ENCODE measurements at regions not wholly inside any gene's neighbourhood (a gene's known extent, or its start where the extent isn't known, plus 50 kb on each side); places are given as distances from the start of the nearest gene placed in this dataset.
"Not testable (repeated sequence)": the region's sequence is repeated elsewhere in the genome, so short reads cannot be mapped to it uniquely, and the experiment has no call there.

- H3K27me3 ChIP-seq (ENCODE audit: insufficient read depth, low read length), result no peaks in the 10 kb centered on the region
- H3K9me3 ChIP-seq (ENCODE audit: low read depth, low read length), result no peaks in the 10 kb centered on the region
- no peaks in the 10 kb centered on the region for H3K4me1 ChIP-seq (ENCODE audit: insufficient read depth, low read length)
- no peak overlapping the region for H3K4me3 ChIP-seq (ENCODE audit: low read length)
Measured at GRCh38 chr3:110928016-110928662, 143.5 kb upstream of the NECTIN3 start.

GRCh38 chr3:110929816-110930215 lies 141.8 kb upstream of the NECTIN3 start:
- Histone ChIP-seq H3K27me3 (ENCODE audit: insufficient read depth, low read length) (no peaks in the 10 kb centered on the region), H3K4me3 (ENCODE audit: low read length) (no peak overlapping the region), H3K4me1 (ENCODE audit: insufficient read depth, low read length) (no peaks in the 10 kb centered on the region), H3K9me3 (ENCODE audit: low read depth, low read length) (no peaks in the 10 kb centered on the region)

- Histone ChIP-seq H3K9me3 (ENCODE audit: low read depth, low read length) (peaks cover 2% of the 10 kb centered on the region), H3K4me1 (ENCODE audit: insufficient read depth, low read length) (no peaks in the 10 kb centered on the region), H3K4me3 (ENCODE audit: low read length) (no peak overlapping the region), H3K27me3 (ENCODE audit: insufficient read depth, low read length) (no peaks in the 10 kb centered on the region)
Measured at GRCh38 chr3:110932567-110932966, 139.0 kb upstream of the NECTIN3 start.

- no peaks in the 10 kb centered on the region for H3K4me1 ChIP-seq (ENCODE audit: insufficient read depth, low read length)
- H3K9me3 ChIP-seq (ENCODE audit: low read depth, low read length), result peaks cover 5% of the 10 kb centered on the region
- no peaks in the 10 kb centered on the region for H3K27me3 ChIP-seq (ENCODE audit: insufficient read depth, low read length)
- H3K4me3 ChIP-seq (ENCODE audit: low read length), result no peak overlapping the region
Measured at GRCh38 chr3:110933821-110934426, 137.7 kb upstream of the NECTIN3 start.

- H3K4me1 ChIP-seq (ENCODE audit: insufficient read depth, low read length), result no peaks in the 10 kb centered on the region
- no peak overlapping the region for H3K4me3 ChIP-seq (ENCODE audit: low read length)
- peaks cover 5% of the 10 kb centered on the region for H3K9me3 ChIP-seq (ENCODE audit: low read depth, low read length)
- no peaks in the 10 kb centered on the region for H3K27me3 ChIP-seq (ENCODE audit: insufficient read depth, low read length)
Measured at GRCh38 chr3:110938629-110939028, 133.0 kb upstream of the NECTIN3 start.

- Histone ChIP-seq H3K4me3 (ENCODE audit: low read length) (no peak overlapping the region), H3K9me3 (ENCODE audit: low read depth, low read length) (peaks cover 15% of the 10 kb centered on the region), H3K27me3 (ENCODE audit: insufficient read depth, low read length) (no peaks in the 10 kb centered on the region), H3K4me1 (ENCODE audit: insufficient read depth, low read length) (no peaks in the 10 kb centered on the region)
Measured at GRCh38 chr3:110940055-110940454, 131.6 kb upstream of the NECTIN3 start.

GRCh38 chr3:110944782-110945181 lies 126.8 kb upstream of the NECTIN3 start:
- peaks cover 24% of the 10 kb centered on the region for H3K9me3 ChIP-seq (ENCODE audit: low read depth, low read length)
- no peak overlapping the region for H3K4me3 ChIP-seq (ENCODE audit: low read length)
- no peaks in the 10 kb centered on the region for H3K27me3 ChIP-seq (ENCODE audit: insufficient read depth, low read length)
- H3K4me1 ChIP-seq (ENCODE audit: insufficient read depth, low read length), result no peaks in the 10 kb centered on the region

GRCh38 chr3:110946810-110947209 lies 124.8 kb upstream of the NECTIN3 start:
- peaks cover 24% of the 10 kb centered on the region for H3K9me3 ChIP-seq (ENCODE audit: low read depth, low read length)
- H3K27me3 ChIP-seq (ENCODE audit: insufficient read depth, low read length), result no peaks in the 10 kb centered on the region
- H3K4me1 ChIP-seq (ENCODE audit: insufficient read depth, low read length), result no peaks in the 10 kb centered on the region

GRCh38 chr3:110949194-110949593 lies 122.4 kb upstream of the NECTIN3 start:
- H3K27me3 ChIP-seq (ENCODE audit: insufficient read depth, low read length); H3K4me3 ChIP-seq (ENCODE audit: low read length); H3K4me1 ChIP-seq (ENCODE audit: insufficient read depth, low read length): not testable (repeated sequence)
- peaks cover 20% of the 10 kb centered on the region for H3K9me3 ChIP-seq (ENCODE audit: low read depth, low read length)

More at GRCh38 chr3:110946810-110947209, 124.8 kb upstream of the NECTIN3 start:
- H3K4me3 ChIP-seq (ENCODE audit: low read length), result no peak overlapping the region

GRCh38 chr3:110955301-110955880 lies 116.2 kb upstream of the NECTIN3 start:
- Histone ChIP-seq H3K9me3 (ENCODE audit: low read depth, low read length) (no peaks in the 10 kb centered on the region), H3K4me3 (ENCODE audit: low read length) (no peak overlapping the region), H3K27me3 (ENCODE audit: insufficient read depth, low read length) (no peaks in the 10 kb centered on the region), H3K4me1 (ENCODE audit: insufficient read depth, low read length) (no peaks in the 10 kb centered on the region)

GRCh38 chr3:110956081-110956480 lies 115.5 kb upstream of the NECTIN3 start:
- no peaks in the 10 kb centered on the region for H3K9me3 ChIP-seq (ENCODE audit: low read depth, low read length)
- H3K27me3 ChIP-seq (ENCODE audit: insufficient read depth, low read length), result no peaks in the 10 kb centered on the region
- no peak overlapping the region for H3K4me3 ChIP-seq (ENCODE audit: low read length)
- H3K4me1 ChIP-seq (ENCODE audit: insufficient read depth, low read length), result no peaks in the 10 kb centered on the region

GRCh38 chr3:110957247-110958025 lies 114.2 kb upstream of the NECTIN3 start:
- H3K9me3 ChIP-seq (ENCODE audit: low read depth, low read length), result peaks cover 6% of the 10 kb centered on the region
- no peaks in the 10 kb centered on the region for H3K4me1 ChIP-seq (ENCODE audit: insufficient read depth, low read length)
- no peak overlapping the region for H3K4me3 ChIP-seq (ENCODE audit: low read length)
- H3K27me3 ChIP-seq (ENCODE audit: insufficient read depth, low read length), result no peaks in the 10 kb centered on the region

GRCh38 chr3:110958313-110959147 lies 113.1 kb upstream of the NECTIN3 start:
- no peaks in the 10 kb centered on the region for H3K27me3 ChIP-seq (ENCODE audit: insufficient read depth, low read length)
- H3K9me3 ChIP-seq (ENCODE audit: low read depth, low read length), result peaks cover 6% of the 10 kb centered on the region
- H3K4me3 ChIP-seq (ENCODE audit: low read length), result no peak overlapping the region
- no peaks in the 10 kb centered on the region for H3K4me1 ChIP-seq (ENCODE audit: insufficient read depth, low read length)

GRCh38 chr3:110965976-110966375 lies 105.6 kb upstream of the NECTIN3 start:
- H3K9me3 ChIP-seq (ENCODE audit: low read depth, low read length), result peaks cover 6% of the 10 kb centered on the region
- H3K27me3 ChIP-seq (ENCODE audit: insufficient read depth, low read length), result no peaks in the 10 kb centered on the region
- H3K4me3 ChIP-seq (ENCODE audit: low read length), result no peak overlapping the region
- H3K4me1 ChIP-seq (ENCODE audit: insufficient read depth, low read length), result no peaks in the 10 kb centered on the region

Data from mononuclear cell (primary cell).